ENCODE measurements at regions not wholly inside any gene's neighbourhood (a gene's known extent, or its start where the extent isn't known, plus 50 kb on each side); places are given as distances from the start of the nearest gene placed in this dataset.
"Not testable (repeated sequence)": the region's sequence is repeated elsewhere in the genome, so short reads cannot be mapped to it uniquely, and the experiment has no call there.

- intact Hi-C loops (cut with DNase I, micrococcal nuclease): no loop called here
- Mint-ChIP-seq H3K36me3 (ENCODE audit: low read depth) (no peaks in the 10 kb centered on the region), H3K27ac (no peak overlapping the region), H3K9me3 (ENCODE audit: low read depth) (peaks cover 14% of the 10 kb centered on the region), H3K27me3 (no peaks in the 10 kb centered on the region), H3K4me1 (no peaks in the 10 kb centered on the region), H3K4me3 (no peak overlapping the region)
- no peak for DNase-seq
- ATAC-seq: no peak
- ChIA-PET CTCF (no interaction called here), POLR2A (no interaction called here)
Observed at GRCh38 chr18:40338284-40338683, 1616.8 kb upstream of the PIK3C3 start.

- H3K27ac Mint-ChIP-seq: no peak overlapping the region
- DNase-seq: no peak
- no peaks in the 10 kb centered on the region for H3K27me3 Mint-ChIP-seq
- ChIA-PET POLR2A (no interaction called here), CTCF (no interaction called here)
- no peak overlapping the region for H3K4me3 Mint-ChIP-seq
- peaks cover 15% of the 10 kb centered on the region for H3K9me3 Mint-ChIP-seq (ENCODE audit: low read depth)
- no peaks in the 10 kb centered on the region for H3K36me3 Mint-ChIP-seq (ENCODE audit: low read depth)
- no peaks in the 10 kb centered on the region for H3K4me1 Mint-ChIP-seq
- intact Hi-C loops (cut with DNase I, micrococcal nuclease): no loop called here
- ATAC-seq: no peak
Observed at GRCh38 chr18:40326985-40327384, 1628.0 kb upstream of the PIK3C3 start.

DNA sequence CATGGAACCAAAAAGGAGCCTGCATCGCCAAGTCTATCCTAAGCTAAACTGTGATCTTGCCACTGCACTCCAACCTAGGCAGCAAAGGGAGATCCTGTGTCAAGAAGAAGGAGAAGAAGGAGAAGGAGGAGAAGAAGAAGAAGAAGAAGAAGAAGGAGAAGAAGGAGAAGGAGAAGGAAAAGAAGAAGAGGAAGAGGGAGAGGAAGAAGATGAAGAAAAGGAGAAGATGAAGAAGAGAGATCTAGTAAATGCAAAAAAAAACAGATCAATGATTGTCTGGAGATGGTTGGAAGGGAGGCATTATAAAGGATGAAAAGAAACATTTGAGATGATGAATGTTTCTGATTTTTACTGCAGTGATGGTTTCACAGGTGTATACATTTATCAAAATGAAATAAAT, 1629.0 kb upstream of the PIK3C3 start:
- Mint-ChIP-seq H3K4me1 (no peaks in the 10 kb centered on the region), H3K4me3 (no peak overlapping the region), H3K36me3 (ENCODE audit: low read depth) (no peaks in the 10 kb centered on the region), H3K27me3 (no peaks in the 10 kb centered on the region), H3K27ac (no peak overlapping the region), H3K9me3 (ENCODE audit: low read depth) (peaks cover 13% of the 10 kb centered on the region)
- ChIA-PET POLR2A (no interaction called here), CTCF (no interaction called here)
- intact Hi-C loops (cut with DNase I, micrococcal nuclease): no loop called here
- no peak for ATAC-seq
- no peak for DNase-seq

DNA sequence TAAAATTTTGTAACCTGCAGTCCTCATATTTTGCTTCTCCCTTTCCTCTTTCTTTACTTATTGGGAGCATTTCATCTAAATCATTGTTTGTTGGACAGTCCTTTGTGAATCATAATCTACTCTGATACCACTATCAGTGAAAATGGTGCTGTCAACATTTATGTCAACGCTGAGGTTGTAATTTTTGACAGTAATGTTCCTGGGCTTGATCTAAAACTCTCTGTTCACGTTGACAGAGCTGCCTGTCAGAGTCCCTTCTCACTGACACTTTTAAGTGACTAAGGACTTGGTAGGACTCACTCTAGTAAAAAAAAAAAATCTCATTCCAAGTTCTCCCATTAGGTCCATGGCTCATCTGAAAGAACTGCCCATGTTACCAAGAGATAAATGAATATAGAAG, 1640.8 kb upstream of the PIK3C3 start:
- peaks cover 3% of the 10 kb centered on the region for H3K9me3 Mint-ChIP-seq (ENCODE audit: low read depth)
- ATAC-seq (no peak), DNase-seq (no peak)
- H3K4me1 Mint-ChIP-seq: no peaks in the 10 kb centered on the region
- no peak overlapping the region for H3K27ac Mint-ChIP-seq
- H3K36me3 Mint-ChIP-seq (ENCODE audit: low read depth): no peaks in the 10 kb centered on the region
- H3K27me3 Mint-ChIP-seq: no peaks in the 10 kb centered on the region
- intact Hi-C loops (cut with DNase I, micrococcal nuclease): no loop called here
- ChIA-PET CTCF (no interaction called here), POLR2A (no interaction called here)
- no peak overlapping the region for H3K4me3 Mint-ChIP-seq

DNA sequence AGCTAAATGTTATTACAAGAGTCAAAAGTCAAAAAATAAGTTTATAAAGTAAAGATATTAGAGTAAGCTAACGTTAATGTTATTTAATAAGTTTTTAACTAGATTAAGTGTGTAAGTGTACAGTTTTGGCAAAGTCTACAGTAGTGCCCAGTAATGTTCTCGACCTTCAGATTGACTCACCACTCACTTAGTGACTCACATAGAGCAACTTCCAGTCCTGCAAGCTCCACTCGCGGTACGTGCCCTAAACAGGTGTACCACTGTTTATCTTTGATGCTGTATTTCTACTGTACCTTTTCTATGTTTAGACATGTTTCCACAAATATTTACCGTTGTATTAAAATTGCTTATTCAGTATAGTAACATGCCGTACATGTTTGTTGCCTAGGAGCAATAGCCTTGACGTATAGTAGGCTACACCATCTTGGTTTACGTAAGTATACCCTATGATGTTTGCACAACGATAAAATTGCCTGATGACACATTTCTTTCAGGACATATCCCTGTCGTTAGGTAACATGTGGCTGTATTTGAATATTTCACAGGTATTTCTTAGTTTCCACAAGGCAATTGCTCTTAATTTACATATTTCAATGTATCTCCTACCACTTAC, 1641.9 kb upstream of the PIK3C3 start:
- intact Hi-C loops (cut with DNase I, micrococcal nuclease): no loop called here
- no peaks in the 10 kb centered on the region for H3K4me1 Mint-ChIP-seq
- H3K9me3 Mint-ChIP-seq (ENCODE audit: low read depth): peaks cover 3% of the 10 kb centered on the region
- no peak overlapping the region for H3K4me3 Mint-ChIP-seq
- ATAC-seq: no peak
- no peak for DNase-seq
- ChIA-PET CTCF (no interaction called here), POLR2A (no interaction called here)
- H3K36me3 Mint-ChIP-seq (ENCODE audit: low read depth): no peaks in the 10 kb centered on the region
- H3K27ac Mint-ChIP-seq: no peak overlapping the region
- H3K27me3 Mint-ChIP-seq: no peaks in the 10 kb centered on the region

DNA sequence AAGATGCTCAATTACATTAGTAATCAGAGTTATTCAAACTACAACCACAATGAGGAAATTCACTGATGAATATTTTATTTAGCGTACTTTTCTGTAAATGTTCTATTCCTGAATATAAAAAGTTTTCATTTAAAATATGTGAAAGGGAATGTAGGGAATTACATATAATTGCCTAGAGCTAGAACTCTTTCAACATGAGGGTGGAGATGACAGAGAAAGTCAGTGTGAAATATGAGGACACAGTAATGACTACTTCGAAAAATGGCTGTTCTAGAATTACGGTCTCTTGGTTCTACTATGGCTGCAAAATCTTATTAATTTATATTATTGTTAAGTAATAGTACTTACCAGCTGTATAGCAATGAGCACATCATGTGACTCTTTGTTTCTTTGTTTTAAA, 1647.4 kb upstream of the PIK3C3 start:
- H3K4me3 Mint-ChIP-seq: no peak overlapping the region
- intact Hi-C loops (cut with DNase I, micrococcal nuclease): no loop called here

GRCh38 chr18:40296717-40297413, 1658.2 kb upstream of the PIK3C3 start:
- no peaks in the 10 kb centered on the region for H3K36me3 Mint-ChIP-seq (ENCODE audit: low read depth)
- ATAC-seq: no peak
- DNase-seq: no peak
- no peaks in the 10 kb centered on the region for H3K27me3 Mint-ChIP-seq
- CTCF ChIA-PET: no interaction called here
- intact Hi-C loops (cut with DNase I, micrococcal nuclease): no loop called here
- H3K9me3 Mint-ChIP-seq (ENCODE audit: low read depth): peaks cover 7% of the 10 kb centered on the region
- no peaks in the 10 kb centered on the region for H3K4me1 Mint-ChIP-seq
- H3K4me3 Mint-ChIP-seq: no peak overlapping the region
- H3K27ac Mint-ChIP-seq: no peak overlapping the region
- POLR2A ChIA-PET: no interaction called here

More for the DNA sequence above, 1647.4 kb upstream of the PIK3C3 start:
- ChIA-PET CTCF (no interaction called here), POLR2A (no interaction called here)
- Mint-ChIP-seq H3K27me3 (no peaks in the 10 kb centered on the region), H3K9me3 (ENCODE audit: low read depth) (peaks cover 2% of the 10 kb centered on the region), H3K36me3 (ENCODE audit: low read depth) (no peaks in the 10 kb centered on the region), H3K4me1 (no peaks in the 10 kb centered on the region), H3K27ac (no peak overlapping the region)
- DNase-seq (no peak), ATAC-seq (no peak)

GRCh38 chr18:40292985-40293710, 1661.9 kb upstream of the PIK3C3 start:
- intact Hi-C loops (cut with DNase I, micrococcal nuclease): no loop called here
- Mint-ChIP-seq H3K9me3 (ENCODE audit: low read depth) (peaks cover 7% of the 10 kb centered on the region), H3K36me3 (ENCODE audit: low read depth) (no peaks in the 10 kb centered on the region), H3K4me3 (no peak overlapping the region), H3K27me3 (no peaks in the 10 kb centered on the region), H3K27ac (no peak overlapping the region), H3K4me1 (no peaks in the 10 kb centered on the region)
- DNase-seq (no peak), ATAC-seq (no peak)
- ChIA-PET POLR2A (no interaction called here), CTCF (no interaction called here)

DNA sequence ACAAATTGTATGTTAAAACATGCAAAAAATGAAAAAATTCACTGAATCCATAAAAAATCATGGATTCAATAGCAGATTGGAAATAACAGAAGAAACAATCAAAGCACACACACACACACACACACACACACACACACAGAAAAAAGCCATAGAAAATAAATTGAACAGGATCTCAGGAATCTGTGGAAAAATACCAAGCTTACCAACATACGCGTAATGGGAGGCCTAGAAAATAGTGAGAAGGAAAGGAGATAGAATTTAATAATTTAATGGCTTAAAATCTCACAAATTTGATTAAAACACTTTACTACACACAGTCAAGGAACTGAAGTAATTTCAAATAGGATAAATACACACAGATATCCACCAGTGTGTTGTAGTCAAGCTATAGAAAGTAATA, 1671.5 kb upstream of the PIK3C3 start:
- no peaks in the 10 kb centered on the region for H3K4me1 Mint-ChIP-seq
- H3K4me3 Mint-ChIP-seq: no peak overlapping the region
- ChIA-PET POLR2A (interaction anchor here (0.6 to 0.7 kb wide), 2 partner anchors 128 to 280 kb away, joined by 3 read pairs; no protein-coding TSS in a partner anchor), CTCF (no interaction called here)
- intact Hi-C loops (cut with DNase I, micrococcal nuclease): no loop called here
- no peaks in the 10 kb centered on the region for H3K27me3 Mint-ChIP-seq
- no peaks in the 10 kb centered on the region for H3K36me3 Mint-ChIP-seq (ENCODE audit: low read depth)
- no peak for DNase-seq
- H3K27ac Mint-ChIP-seq: no peak overlapping the region
- no peak for ATAC-seq
- peaks cover 15% of the 10 kb centered on the region for H3K9me3 Mint-ChIP-seq (ENCODE audit: low read depth)

GRCh38 chr18:40281356-40281755, 1673.7 kb upstream of the PIK3C3 start:
- H3K4me1 Mint-ChIP-seq; H3K27me3 Mint-ChIP-seq; POLR2A ChIA-PET; H3K36me3 Mint-ChIP-seq (ENCODE audit: low read depth); H3K4me3 Mint-ChIP-seq; DNase-seq; CTCF ChIA-PET; H3K27ac Mint-ChIP-seq; intact Hi-C loops (cut with DNase I, micrococcal nuclease); ATAC-seq: not testable (repeated sequence)
- peaks cover 20% of the 10 kb centered on the region for H3K9me3 Mint-ChIP-seq (ENCODE audit: low read depth)

DNA sequence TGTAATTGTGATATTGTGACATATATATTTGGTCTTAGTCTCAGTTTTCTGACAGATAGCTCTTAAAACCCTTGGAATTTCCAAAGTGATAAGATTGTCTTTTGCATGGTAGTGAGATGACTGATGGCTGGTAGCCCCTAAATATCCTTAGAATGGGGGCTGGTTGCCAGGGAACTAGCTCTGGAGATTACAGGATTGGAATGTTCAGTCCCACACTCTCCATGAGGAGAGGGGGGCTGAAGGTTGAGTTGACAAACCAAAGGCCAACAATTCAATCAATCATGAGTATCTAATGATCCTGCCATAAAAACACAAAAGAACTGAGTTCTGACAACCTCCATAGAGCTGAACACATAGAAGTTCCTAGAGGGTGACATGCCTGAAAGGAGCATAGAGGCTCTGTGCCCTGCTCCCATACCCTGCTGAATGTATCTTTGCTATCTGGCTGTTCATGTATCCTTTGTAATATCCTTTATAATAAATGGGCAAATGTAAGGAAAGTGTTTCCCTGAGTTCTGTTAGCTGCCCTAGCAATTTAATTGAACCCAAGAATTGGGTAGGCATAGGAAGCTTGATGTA, 1680.3 kb upstream of the PIK3C3 start:
- no peak overlapping the region for H3K4me3 Mint-ChIP-seq
- POLR2A ChIA-PET: no interaction called here
- peaks cover 10% of the 10 kb centered on the region for H3K9me3 Mint-ChIP-seq (ENCODE audit: low read depth)
- H3K27ac Mint-ChIP-seq: no peak overlapping the region
- DNase-seq (no peak), ATAC-seq (no peak)
- no peaks in the 10 kb centered on the region for H3K27me3 Mint-ChIP-seq
- intact Hi-C loops (cut with DNase I, micrococcal nuclease): no loop called here
- CTCF ChIA-PET: no interaction called here
- no peaks in the 10 kb centered on the region for H3K4me1 Mint-ChIP-seq
- no peaks in the 10 kb centered on the region for H3K36me3 Mint-ChIP-seq (ENCODE audit: low read depth)

- Mint-ChIP-seq H3K9me3 (ENCODE audit: low read depth) (peaks cover 14% of the 10 kb centered on the region), H3K27me3 (no peaks in the 10 kb centered on the region), H3K4me3 (no peak overlapping the region), H3K27ac (no peak overlapping the region), H3K36me3 (ENCODE audit: low read depth) (no peaks in the 10 kb centered on the region), H3K4me1 (no peaks in the 10 kb centered on the region)
- CTCF ChIA-PET: no interaction called here
- no peak for ATAC-seq
- POLR2A ChIA-PET: no interaction called here
- DNase-seq: no peak
- intact Hi-C loops (cut with DNase I, micrococcal nuclease): no loop called here
Observed at GRCh38 chr18:40272630-40273231, 1682.3 kb upstream of the PIK3C3 start.

Measured in activated CD4-positive, alpha-beta T cell treated with anti-CD3 and anti-CD28 coated beads for 36 hours (primary cell).